ENCODE measurements at regions not wholly inside any gene's neighbourhood (a gene's known extent, or its start where the extent isn't known, plus 50 kb on each side); places are given as distances from the start of the nearest gene placed in this dataset.
"Not testable (repeated sequence)": the region's sequence is repeated elsewhere in the genome, so short reads cannot be mapped to it uniquely, and the experiment has no call there.

- H3K9me3 ChIP-seq: no peaks in the 10 kb centered on the region
- no peak for DNase-seq (ENCODE audit: low spot score)
- no peaks in the 10 kb centered on the region for H3K4me1 ChIP-seq (ENCODE audit: control insufficient read depth in 1 of 2, low read depth in 2 of 2)
- H3K27ac ChIP-seq: no peak overlapping the region
- no peaks in the 10 kb centered on the region for H3K36me3 ChIP-seq
- TF ChIP-seq, protein P1, sequence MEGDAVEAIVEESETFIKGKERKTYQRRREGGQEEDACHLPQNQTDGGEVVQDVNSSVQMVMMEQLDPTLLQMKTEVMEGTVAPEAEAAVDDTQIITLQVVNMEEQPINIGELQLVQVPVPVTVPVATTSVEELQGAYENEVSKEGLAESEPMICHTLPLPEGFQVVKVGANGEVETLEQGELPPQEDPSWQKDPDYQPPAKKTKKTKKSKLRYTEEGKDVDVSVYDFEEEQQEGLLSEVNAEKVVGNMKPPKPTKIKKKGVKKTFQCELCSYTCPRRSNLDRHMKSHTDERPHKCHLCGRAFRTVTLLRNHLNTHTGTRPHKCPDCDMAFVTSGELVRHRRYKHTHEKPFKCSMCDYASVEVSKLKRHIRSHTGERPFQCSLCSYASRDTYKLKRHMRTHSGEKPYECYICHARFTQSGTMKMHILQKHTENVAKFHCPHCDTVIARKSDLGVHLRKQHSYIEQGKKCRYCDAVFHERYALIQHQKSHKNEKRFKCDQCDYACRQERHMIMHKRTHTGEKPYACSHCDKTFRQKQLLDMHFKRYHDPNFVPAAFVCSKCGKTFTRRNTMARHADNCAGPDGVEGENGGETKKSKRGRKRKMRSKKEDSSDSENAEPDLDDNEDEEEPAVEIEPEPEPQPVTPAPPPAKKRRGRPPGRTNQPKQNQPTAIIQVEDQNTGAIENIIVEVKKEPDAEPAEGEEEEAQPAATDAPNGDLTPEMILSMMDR (IDR thresholded peaks at IDR 0.05): no peak
- no peak overlapping the region for H3K4me3 ChIP-seq
- H3K27me3 ChIP-seq (replicated peaks; ENCODE audit: insufficient read depth): no peaks in the 10 kb centered on the region
- no peak for ATAC-seq (ENCODE audit: insufficient number of reproducible peaks, low FRiP score, low read depth)
Observed at GRCh38 chr6:3965071-3965718, 113.7 kb downstream of the FAM217A start.

- DNase-seq (ENCODE audit: low spot score): no peak
- Histone ChIP-seq H3K36me3 (no peaks in the 10 kb centered on the region), H3K27ac (no peak overlapping the region), H3K9me3 (no peaks in the 10 kb centered on the region), H3K27me3 (replicated peaks; ENCODE audit: insufficient read depth) (no peaks in the 10 kb centered on the region), H3K4me3 (no peak overlapping the region), H3K4me1 (ENCODE audit: control insufficient read depth in 1 of 2, low read depth in 2 of 2) (no peaks in the 10 kb centered on the region)
- ATAC-seq (ENCODE audit: insufficient number of reproducible peaks, low FRiP score, low read depth): no peak
- TF ChIP-seq, protein P1 (IDR thresholded peaks at IDR 0.05): no peak
Observed at GRCh38 chr6:3966426-3966825, 112.5 kb downstream of the FAM217A start.

DNA sequence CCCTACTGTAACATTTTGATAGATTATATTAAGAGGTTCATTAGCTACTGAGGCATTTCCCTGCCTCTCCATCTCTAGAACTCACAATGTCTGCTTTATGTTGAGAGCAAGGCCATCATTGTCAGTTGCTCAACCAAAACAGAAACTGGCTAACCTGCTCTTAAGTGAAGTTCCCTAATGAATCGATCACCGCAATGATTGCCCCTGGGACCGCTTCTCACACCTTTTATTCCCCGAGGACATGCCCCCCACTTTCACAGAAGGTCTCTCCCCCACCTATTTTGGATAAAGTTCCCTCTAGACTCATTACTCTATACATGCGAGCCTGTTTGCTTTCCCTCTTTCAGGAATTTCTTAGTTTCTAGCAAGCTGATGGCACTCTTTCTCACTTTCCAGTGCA, 108.8 kb downstream of the FAM217A start:
- DNase-seq (ENCODE audit: low spot score) (no peak), ATAC-seq (ENCODE audit: insufficient number of reproducible peaks, low FRiP score, low read depth) (no peak)
- Histone ChIP-seq H3K27me3 (replicated peaks; ENCODE audit: insufficient read depth) (no peaks in the 10 kb centered on the region), H3K4me3 (no peak overlapping the region), H3K36me3 (no peaks in the 10 kb centered on the region), H3K27ac (no peak overlapping the region), H3K9me3 (no peaks in the 10 kb centered on the region), H3K4me1 (ENCODE audit: control insufficient read depth in 1 of 2, low read depth in 2 of 2) (no peaks in the 10 kb centered on the region)
- TF ChIP-seq, protein P1 (IDR thresholded peaks at IDR 0.05): no peak

DNA sequence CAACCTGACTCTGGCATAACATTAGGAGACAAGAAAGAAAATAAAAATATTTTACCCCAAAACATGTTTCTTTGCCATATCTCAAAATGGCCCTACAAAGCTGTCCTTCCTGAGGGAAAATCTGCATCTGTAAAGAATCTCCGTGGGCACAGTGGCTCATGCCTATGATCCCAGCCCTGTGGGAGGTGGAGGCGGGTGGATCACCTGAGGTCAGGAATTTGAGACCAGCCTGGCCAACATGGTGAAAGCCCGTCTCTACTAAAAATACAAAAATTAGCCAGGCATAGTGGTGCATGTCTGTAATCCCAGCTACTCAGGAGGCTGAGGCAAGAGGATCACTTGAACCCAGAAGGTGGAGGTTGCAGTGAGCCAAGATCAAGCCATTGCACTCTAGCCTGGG, 105.8 kb downstream of the FAM217A start:
- not testable (repeated sequence) for H3K9me3 ChIP-seq; H3K4me3 ChIP-seq; DNase-seq (ENCODE audit: low spot score); H3K27me3 ChIP-seq (replicated peaks; ENCODE audit: insufficient read depth); ATAC-seq (ENCODE audit: insufficient number of reproducible peaks, low FRiP score, low read depth); H3K36me3 ChIP-seq; H3K27ac ChIP-seq; H3K4me1 ChIP-seq (ENCODE audit: control insufficient read depth in 1 of 2, low read depth in 2 of 2)

- Histone ChIP-seq H3K4me1 (ENCODE audit: control insufficient read depth in 1 of 2, low read depth in 2 of 2) (peaks cover 0 to 2% of the 10 kb centered on the region in 2 donors), H3K9me3 (no peaks in the 10 kb centered on the region), H3K27me3 (replicated peaks; ENCODE audit: insufficient read depth) (no peaks in the 10 kb centered on the region), H3K4me3 (no peak overlapping the region), H3K36me3 (no peaks in the 10 kb centered on the region), H3K27ac (no peak overlapping the region)
- TF ChIP-seq, protein P1 (IDR thresholded peaks at IDR 0.05): peak; percentile 66
- ATAC-seq (ENCODE audit: insufficient number of reproducible peaks, low FRiP score, low read depth) (peak; percentile 78), DNase-seq (ENCODE audit: low spot score) (no peak)
Observed at GRCh38 chr6:3977875-3978711, 100.8 kb downstream of the FAM217A start.

DNA sequence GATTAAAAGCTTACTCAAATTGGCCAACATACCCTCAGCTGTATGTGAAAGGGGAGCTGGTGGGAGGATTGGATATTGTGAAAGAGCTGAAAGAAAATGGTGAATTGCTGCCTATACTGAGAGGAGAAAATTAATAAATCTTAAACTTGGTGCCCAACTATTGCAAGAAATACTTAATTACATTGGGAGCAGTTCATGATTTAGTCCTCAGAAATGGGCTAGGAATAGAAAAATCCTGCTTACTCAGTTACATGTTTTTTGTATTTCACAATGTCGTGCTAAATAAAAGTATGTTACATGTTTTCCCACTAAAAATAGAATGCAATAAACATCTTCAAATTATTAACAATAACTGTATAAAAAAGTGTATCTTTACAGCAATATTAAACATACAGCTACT, 100.0 kb downstream of the FAM217A start:
- not testable (repeated sequence) for H3K4me3 ChIP-seq; H3K9me3 ChIP-seq; H3K27me3 ChIP-seq (replicated peaks; ENCODE audit: insufficient read depth); H3K27ac ChIP-seq; H3K36me3 ChIP-seq; ATAC-seq (ENCODE audit: insufficient number of reproducible peaks, low FRiP score, low read depth); H3K4me1 ChIP-seq (ENCODE audit: control insufficient read depth in 1 of 2, low read depth in 2 of 2); DNase-seq (ENCODE audit: low spot score)
